ENCODE measurements at regions not wholly inside any gene's neighbourhood (a gene's known extent, or its start where the extent isn't known, plus 50 kb on each side); places are given as distances from the start of the nearest gene placed in this dataset.
"Not testable (repeated sequence)": the region's sequence is repeated elsewhere in the genome, so short reads cannot be mapped to it uniquely, and the experiment has no call there.

GRCh38 chr21:28150778-28151177, 841.9 kb downstream of the LTN1 start:
- DNase-seq, result no peak

- DNase-seq, result no peak
Observed at GRCh38 chr21:28148400-28149064, 844.1 kb downstream of the LTN1 start.

GRCh38 chr21:28144653-28145052, 848.0 kb downstream of the LTN1 start:
- no peak for DNase-seq

GRCh38 chr21:28144089-28144488, 848.6 kb downstream of the LTN1 start:
- DNase-seq, result no peak

- DNase-seq, result no peak
Observed at GRCh38 chr21:28142697-28143096, 850.0 kb downstream of the LTN1 start.

GRCh38 chr21:28138272-28138671, 854.4 kb downstream of the LTN1 start:
- no peak for DNase-seq

- no peak for DNase-seq
Observed at GRCh38 chr21:28136656-28137255, 855.9 kb downstream of the LTN1 start.

GRCh38 chr21:28135646-28136045, 857.0 kb downstream of the LTN1 start:
- no peak for DNase-seq

GRCh38 chr21:28133116-28133515, 859.6 kb downstream of the LTN1 start:
- no peak for DNase-seq

GRCh38 chr21:28132713-28133112, 860.0 kb downstream of the LTN1 start:
- no peak for DNase-seq

GRCh38 chr21:28127175-28127785, 865.4 kb downstream of the LTN1 start:
- no peak for DNase-seq

GRCh38 chr21:28126521-28127174, 866.0 kb downstream of the LTN1 start:
- DNase-seq, result no peak

- no peak for DNase-seq
Observed at GRCh38 chr21:28124541-28124940, 868.1 kb downstream of the LTN1 start.

GRCh38 chr21:28118570-28118969, 874.1 kb downstream of the LTN1 start:
- no peak for DNase-seq

GRCh38 chr21:28114986-28115385, 877.7 kb downstream of the LTN1 start:
- not testable (repeated sequence) for DNase-seq

GRCh38 chr21:28113718-28114117, 879.0 kb downstream of the LTN1 start:
- no peak for DNase-seq

GRCh38 chr21:28112511-28112910, 880.2 kb downstream of the LTN1 start:
- DNase-seq, result no peak

- no peak for DNase-seq
Observed at GRCh38 chr21:28111151-28111619, 881.5 kb downstream of the LTN1 start.

- DNase-seq, result no peak
Observed at GRCh38 chr21:28110716-28111115, 882.0 kb downstream of the LTN1 start.

GRCh38 chr21:28110074-28110473, 882.6 kb downstream of the LTN1 start:
- no peak for DNase-seq

- DNase-seq, result no peak
Observed at GRCh38 chr21:28106370-28106890, 886.2 kb downstream of the LTN1 start.

- no peak for DNase-seq
Observed at GRCh38 chr21:28104346-28104745, 888.3 kb downstream of the LTN1 start.

- no peak for DNase-seq
Observed at GRCh38 chr21:28100366-28100765, 892.3 kb downstream of the LTN1 start.

Measured in activated CD4-positive, alpha-beta T cell treated with anti-CD3 and anti-CD28 coated beads, Interleukin-2, amount 50 U/mL, for 4 hours (primary cell).